ENCODE measurements at regions not wholly inside any gene's neighbourhood (a gene's known extent, or its start where the extent isn't known, plus 50 kb on each side); places are given as distances from the start of the nearest gene placed in this dataset.

GRCh38 chr10:124162774-124163354, 69.5 kb upstream of the CHST15 start:
- TF ChIP-seq CTCF (IDR thresholded peaks at IDR 0.05) (no peak), EP300 (IDR thresholded peaks at IDR 0.05) (no peak), POLR2A (IDR thresholded peaks at IDR 0.05; ENCODE audit: low read depth) (no peak), POLR2AphosphoS5 (IDR thresholded peaks at IDR 0.05) (no peak)

All from esophagus muscularis mucosa (tissue), 4 donors.